ENCODE measurements at regions not wholly inside any gene's neighbourhood (a gene's known extent, or its start where the extent isn't known, plus 50 kb on each side); places are given as distances from the start of the nearest gene placed in this dataset.
"Not testable (repeated sequence)": the region's sequence is repeated elsewhere in the genome, so short reads cannot be mapped to it uniquely, and the experiment has no call there.

DNA sequence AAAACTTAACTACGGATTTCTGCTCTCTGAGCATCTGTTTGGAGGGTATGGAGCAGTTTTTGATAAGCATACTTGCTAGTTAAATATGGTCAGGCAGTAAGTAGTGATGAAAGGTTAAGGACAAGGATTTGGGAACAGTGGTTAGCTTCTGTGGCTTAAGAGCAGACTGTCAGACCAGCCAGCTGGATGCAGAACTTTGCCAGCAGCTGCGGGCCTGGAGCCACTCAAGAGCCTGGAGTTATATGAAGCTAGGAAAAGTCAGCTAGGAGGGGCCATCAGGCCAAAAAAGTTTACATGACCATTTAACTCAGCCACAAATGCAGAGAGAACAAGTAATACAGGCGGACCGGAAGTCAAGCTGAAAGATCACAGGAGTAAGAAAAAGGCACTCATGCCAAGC, 1817.7 kb downstream of the LRRC4C start:
- no peak overlapping the region for H3K4me3 ChIP-seq (ENCODE audit: low read depth, low read length)
- no peaks in the 10 kb centered on the region for H3K4me1 ChIP-seq
- H3K27me3 ChIP-seq: no peaks in the 10 kb centered on the region
- H3K9me3 ChIP-seq: no peaks in the 10 kb centered on the region
- no peak for DNase-seq
- no peak for TF ChIP-seq CTCF (IDR thresholded peaks at IDR 0.05; ENCODE audit: low read depth, low read length)
- H3K36me3 ChIP-seq: no peaks in the 10 kb centered on the region

GRCh38 chr11:39630365-39630764, 1829.1 kb downstream of the LRRC4C start:
- no peak for TF ChIP-seq CTCF (IDR thresholded peaks at IDR 0.05; ENCODE audit: low read depth, low read length)
- no peak overlapping the region for H3K4me3 ChIP-seq (ENCODE audit: low read depth, low read length)
- no peak for DNase-seq
- no peaks in the 10 kb centered on the region for H3K36me3 ChIP-seq
- H3K27me3 ChIP-seq: no peaks in the 10 kb centered on the region
- no peaks in the 10 kb centered on the region for H3K9me3 ChIP-seq
- H3K4me1 ChIP-seq: no peaks in the 10 kb centered on the region

DNA sequence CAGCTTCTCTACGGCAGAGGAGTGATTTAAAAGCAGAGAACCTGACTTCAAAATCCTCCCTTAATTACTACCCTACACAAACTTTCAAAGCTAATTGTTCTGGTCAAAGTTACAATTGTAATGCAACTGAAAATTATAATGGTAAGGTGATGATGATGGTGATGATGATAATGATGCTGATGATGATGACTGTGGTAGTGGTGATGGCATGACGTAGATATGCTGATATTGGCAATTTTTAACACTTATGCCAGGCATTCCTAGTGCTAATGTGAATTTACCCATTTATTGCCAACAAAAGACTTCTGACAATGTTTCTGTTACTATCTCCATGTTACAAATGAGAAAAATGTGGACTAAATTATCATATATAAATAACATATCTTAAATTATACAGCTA, 1831.1 kb downstream of the LRRC4C start:
- H3K27me3 ChIP-seq: no peaks in the 10 kb centered on the region
- no peaks in the 10 kb centered on the region for H3K9me3 ChIP-seq
- no peak for DNase-seq
- no peaks in the 10 kb centered on the region for H3K4me1 ChIP-seq
- no peak for TF ChIP-seq CTCF (IDR thresholded peaks at IDR 0.05; ENCODE audit: low read depth, low read length)
- H3K36me3 ChIP-seq: no peaks in the 10 kb centered on the region
- no peak overlapping the region for H3K4me3 ChIP-seq (ENCODE audit: low read depth, low read length)

DNA sequence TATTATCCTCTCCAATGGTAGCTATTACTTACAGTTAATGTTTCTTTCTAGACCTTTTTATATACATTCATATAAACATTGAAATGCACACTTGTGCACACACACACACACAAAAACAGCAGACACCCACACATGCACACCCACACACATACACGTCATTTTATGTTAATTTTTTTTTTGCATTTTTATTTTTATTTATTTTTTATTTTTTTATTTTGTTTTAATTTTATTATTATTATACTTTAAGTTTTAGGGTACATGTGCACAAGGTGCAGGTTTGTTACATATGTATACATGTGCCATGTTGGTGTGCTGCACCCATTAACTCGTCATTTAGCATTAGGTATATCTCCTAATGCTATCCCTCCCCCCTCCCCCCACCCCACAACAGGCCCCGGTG, 1839.1 kb downstream of the LRRC4C start:
- not testable (repeated sequence) for DNase-seq; H3K9me3 ChIP-seq; H3K4me1 ChIP-seq; H3K36me3 ChIP-seq; H3K27me3 ChIP-seq; H3K4me3 ChIP-seq (ENCODE audit: low read depth, low read length)

DNA sequence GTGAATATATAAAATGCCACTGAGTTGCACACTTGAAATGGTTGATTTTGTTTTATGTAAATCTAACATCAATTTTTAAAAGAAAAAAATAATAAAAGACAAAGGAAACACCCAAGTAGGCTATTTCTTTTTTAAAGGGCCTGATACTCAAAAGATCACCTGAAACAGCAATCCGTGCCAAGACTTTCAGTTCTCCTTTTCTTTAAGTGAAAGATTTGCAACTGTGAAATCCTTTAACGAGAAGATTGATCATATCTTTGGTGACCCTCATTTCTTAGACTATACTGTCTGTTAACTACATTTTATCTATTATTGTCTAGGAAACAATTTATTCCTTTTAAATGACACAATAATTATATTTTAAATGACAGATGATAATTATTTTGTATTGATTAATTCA, 1841.5 kb downstream of the LRRC4C start:
- Histone ChIP-seq H3K4me3 (ENCODE audit: low read depth, low read length) (no peak overlapping the region), H3K36me3 (no peaks in the 10 kb centered on the region), H3K27me3 (no peaks in the 10 kb centered on the region), H3K9me3 (no peaks in the 10 kb centered on the region), H3K4me1 (no peaks in the 10 kb centered on the region)
- TF ChIP-seq CTCF (IDR thresholded peaks at IDR 0.05; ENCODE audit: low read depth, low read length): no peak
- no peak for DNase-seq

GRCh38 chr11:39589391-39589790, 1870.1 kb downstream of the LRRC4C start:
- no peak overlapping the region for H3K4me3 ChIP-seq (ENCODE audit: low read depth, low read length)
- TF ChIP-seq CTCF (IDR thresholded peaks at IDR 0.05; ENCODE audit: low read depth, low read length): no peak
- no peaks in the 10 kb centered on the region for H3K36me3 ChIP-seq
- no peaks in the 10 kb centered on the region for H3K9me3 ChIP-seq
- H3K4me1 ChIP-seq: no peaks in the 10 kb centered on the region
- no peak for DNase-seq
- H3K27me3 ChIP-seq: no peaks in the 10 kb centered on the region

- H3K27me3 ChIP-seq: no peaks in the 10 kb centered on the region
- no peak for DNase-seq
- H3K9me3 ChIP-seq: no peaks in the 10 kb centered on the region
- H3K4me1 ChIP-seq: no peaks in the 10 kb centered on the region
- H3K4me3 ChIP-seq (ENCODE audit: low read depth, low read length): no peak overlapping the region
- H3K36me3 ChIP-seq: no peaks in the 10 kb centered on the region
- TF ChIP-seq CTCF (IDR thresholded peaks at IDR 0.05; ENCODE audit: low read depth, low read length): no peak
These were observed 1873.4 kb downstream of the LRRC4C start for GRCh38 chr11:39586036-39586435.
